ENCODE measurements at regions not wholly inside any gene's neighbourhood (a gene's known extent, or its start where the extent isn't known, plus 50 kb on each side); places are given as distances from the start of the nearest gene placed in this dataset.

- intact Hi-C loops (cut with micrococcal nuclease) = loop anchor here (10.0 kb wide), 1 partner anchor 106 kb away; no protein-coding TSS in a partner anchor
- H3K4me3 Mint-ChIP-seq = no peak overlapping the region
- no peaks in the 10 kb centered on the region for H3K27me3 Mint-ChIP-seq
- Histone ChIP-seq H3K27ac (ENCODE audit: low read length in 2 of 2) (no peak overlapping the region), H3K79me2 (ENCODE audit: control insufficient read depth, insufficient read depth, low read length) (no peaks in the 10 kb centered on the region), H3K27me3 (replicated peaks in 1 of 4; ENCODE audit: control extremely low read depth in 1 of 4, control insufficient read depth in 3 of 4, insufficient read depth in 4 of 4, low read length in 3 of 4) (no peaks in the 10 kb centered on the region), H2AFZ (ENCODE audit: insufficient read depth, low read depth, low read length, poor library complexity, severe bottlenecking) (no peak overlapping the region), H4K20me1 (ENCODE audit: control insufficient read depth, insufficient read depth, low read length, poor library complexity, severe bottlenecking) (no peaks in the 10 kb centered on the region), H3K4me3 (ENCODE audit: control extremely low read depth in 1 of 5, extremely low read depth in 1 of 5, insufficient read depth in 1 of 5, low read depth in 2 of 5, low read length in 4 of 5) (no peak overlapping the region), H3K9me3 (ENCODE audit: control extremely low read depth in 1 of 3, control insufficient read depth in 2 of 3, insufficient read depth in 1 of 3, low read length in 2 of 3) (no peaks in the 10 kb centered on the region), H3K4me2 (replicated peaks; ENCODE audit: low read depth, low read length, poor library complexity, severe bottlenecking) (no peak overlapping the region), H3K4me1 (ENCODE audit: control insufficient read depth in 2 of 2, insufficient read depth in 2 of 2, low read length in 2 of 2) (no peaks in the 10 kb centered on the region), H3K9ac (ENCODE audit: low read length) (no peak overlapping the region), H3K36me3 (replicated peaks in 1 of 2; ENCODE audit: control extremely low read depth in 1 of 2, control insufficient read depth in 1 of 2, extremely low read depth in 1 of 2, insufficient read depth in 2 of 2, low read length in 1 of 2) (no peaks in the 10 kb centered on the region)
- no peak overlapping the region for H3K27ac Mint-ChIP-seq
- DNase-seq (no peak), ATAC-seq (ENCODE audit: low read depth) (no peak)
- H3K4me1 Mint-ChIP-seq = no peaks in the 10 kb centered on the region
- TF ChIP-seq CTCF (IDR thresholded peaks at IDR 0.05) (no peak), EZH2 (IDR thresholded peaks at IDR 0.05; ENCODE audit: borderline replicate concordance, insufficient read depth, low read depth, low read length, poor library complexity, severe bottlenecking) (no peak)
- no CpG with 5 or more reads among the region's 2 CpGs for WGBS (ENCODE audit: insufficient coverage)
- ChIA-PET POLR2A (no interaction called here), CTCF (no interaction called here)
- no peaks in the 10 kb centered on the region for H3K9me3 Mint-ChIP-seq (ENCODE audit: insufficient read depth)
Measured at GRCh38 chr11:95469258-95469657, 238.3 kb upstream of the SESN3 start.

GRCh38 chr11:95466416-95466815 is 235.4 kb upstream of the SESN3 start:
- Mint-ChIP-seq H3K4me3 (no peak overlapping the region), H3K27me3 (no peaks in the 10 kb centered on the region), H3K4me1 (peaks cover 12% of the 10 kb centered on the region), H3K27ac (no peak overlapping the region), H3K9me3 (ENCODE audit: insufficient read depth) (no peaks in the 10 kb centered on the region)
- no peaks in the 10 kb centered on the region for H3K9me3 ChIP-seq (ENCODE audit: control extremely low read depth in 1 of 3, control insufficient read depth in 2 of 3, insufficient read depth in 1 of 3, low read length in 2 of 3)
- POLR2A ChIA-PET = no interaction called here
- intact Hi-C loops (cut with micrococcal nuclease) = loop anchor here (10.0 kb wide), 1 partner anchor 108 kb away; no protein-coding TSS in a partner anchor
- CTCF ChIA-PET = no interaction called here
- TF ChIP-seq CTCF (IDR thresholded peaks at IDR 0.05) = no peak
- no peak for TF ChIP-seq EZH2 (IDR thresholded peaks at IDR 0.05; ENCODE audit: borderline replicate concordance, insufficient read depth, low read depth, low read length, poor library complexity, severe bottlenecking)
- H3K4me1 ChIP-seq (ENCODE audit: control insufficient read depth in 2 of 2, insufficient read depth in 2 of 2, low read length in 2 of 2) = peaks cover 8 to 9% of the 10 kb centered on the region in 2 donors
- no peaks in the 10 kb centered on the region for H3K79me2 ChIP-seq (ENCODE audit: control insufficient read depth, insufficient read depth, low read length)
- no peak overlapping the region for H3K4me2 ChIP-seq (replicated peaks; ENCODE audit: low read depth, low read length, poor library complexity, severe bottlenecking)
- no peak overlapping the region for H2AFZ ChIP-seq (ENCODE audit: insufficient read depth, low read depth, low read length, poor library complexity, severe bottlenecking)
- no peak overlapping the region for H3K4me3 ChIP-seq (ENCODE audit: control extremely low read depth in 1 of 5, extremely low read depth in 1 of 5, insufficient read depth in 1 of 5, low read depth in 2 of 5, low read length in 4 of 5)
- DNase-seq (no peak), ATAC-seq (ENCODE audit: low read depth) (no peak)
- no peaks in the 10 kb centered on the region for H3K36me3 ChIP-seq (replicated peaks in 1 of 2; ENCODE audit: control extremely low read depth in 1 of 2, control insufficient read depth in 1 of 2, extremely low read depth in 1 of 2, insufficient read depth in 2 of 2, low read length in 1 of 2)
- no peak overlapping the region for H3K27ac ChIP-seq (ENCODE audit: low read length in 2 of 2)
- H3K9ac ChIP-seq (ENCODE audit: low read length) = no peak overlapping the region
- H4K20me1 ChIP-seq (ENCODE audit: control insufficient read depth, insufficient read depth, low read length, poor library complexity, severe bottlenecking) = no peaks in the 10 kb centered on the region
- no peaks in the 10 kb centered on the region for H3K27me3 ChIP-seq (replicated peaks in 1 of 4; ENCODE audit: control extremely low read depth in 1 of 4, control insufficient read depth in 3 of 4, insufficient read depth in 4 of 4, low read length in 3 of 4)

Measured in B cell (primary cell).